ENCODE measurements at regions not wholly inside any gene's neighbourhood (a gene's known extent, or its start where the extent isn't known, plus 50 kb on each side); places are given as distances from the start of the nearest gene placed in this dataset.

- TF ChIP-seq GATA1 (IDR thresholded peaks at IDR 0.05; ENCODE audit: low read depth, low read length) (no peak), POLR2A (IDR thresholded peaks at IDR 0.05; ENCODE audit: low read length) (no peak)
- DNase-seq, result no peak
Observed at GRCh38 chr3:159080821-159081220, 279.0 kb downstream of the MFSD1 start.

- TF ChIP-seq GATA1 (IDR thresholded peaks at IDR 0.05; ENCODE audit: low read depth, low read length) (no peak), POLR2A (IDR thresholded peaks at IDR 0.05; ENCODE audit: low read length) (no peak)
- no peak for DNase-seq
Observed at GRCh38 chr3:159082519-159082918, 280.7 kb downstream of the MFSD1 start.

DNA sequence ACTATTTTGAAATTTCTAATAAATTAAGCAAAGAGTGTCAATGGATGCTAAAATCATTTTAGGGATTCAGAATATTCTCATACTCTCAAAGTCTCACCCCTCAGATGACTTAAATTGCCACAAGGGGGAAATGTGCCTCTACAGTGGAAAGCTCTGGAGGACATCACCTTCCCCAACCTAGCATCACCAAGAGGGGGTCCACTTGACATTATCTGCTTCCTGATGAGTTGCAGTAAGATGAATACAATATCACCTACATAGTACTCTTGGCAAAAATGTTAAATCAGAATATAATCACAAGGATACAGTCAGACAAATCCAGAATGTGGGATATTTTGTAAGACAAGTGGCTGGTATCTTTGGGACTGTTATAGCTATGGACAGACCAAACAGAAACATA lies 290.1 kb downstream of the MFSD1 start:
- no peak for DNase-seq
- TF ChIP-seq GATA1 (IDR thresholded peaks at IDR 0.05; ENCODE audit: low read depth, low read length), result no peak
- no peak for TF ChIP-seq POLR2A (IDR thresholded peaks at IDR 0.05; ENCODE audit: low read length)

GRCh38 chr3:159102001-159102400 lies 300.1 kb downstream of the MFSD1 start:
- TF ChIP-seq GATA1 (IDR thresholded peaks at IDR 0.05; ENCODE audit: low read depth, low read length) (no peak), POLR2A (IDR thresholded peaks at IDR 0.05; ENCODE audit: low read length) (no peak)
- DNase-seq, result no peak

GRCh38 chr3:159112724-159113123 lies 310.9 kb downstream of the MFSD1 start:
- TF ChIP-seq POLR2A (IDR thresholded peaks at IDR 0.05; ENCODE audit: low read length), result no peak
- no peak for DNase-seq

DNA sequence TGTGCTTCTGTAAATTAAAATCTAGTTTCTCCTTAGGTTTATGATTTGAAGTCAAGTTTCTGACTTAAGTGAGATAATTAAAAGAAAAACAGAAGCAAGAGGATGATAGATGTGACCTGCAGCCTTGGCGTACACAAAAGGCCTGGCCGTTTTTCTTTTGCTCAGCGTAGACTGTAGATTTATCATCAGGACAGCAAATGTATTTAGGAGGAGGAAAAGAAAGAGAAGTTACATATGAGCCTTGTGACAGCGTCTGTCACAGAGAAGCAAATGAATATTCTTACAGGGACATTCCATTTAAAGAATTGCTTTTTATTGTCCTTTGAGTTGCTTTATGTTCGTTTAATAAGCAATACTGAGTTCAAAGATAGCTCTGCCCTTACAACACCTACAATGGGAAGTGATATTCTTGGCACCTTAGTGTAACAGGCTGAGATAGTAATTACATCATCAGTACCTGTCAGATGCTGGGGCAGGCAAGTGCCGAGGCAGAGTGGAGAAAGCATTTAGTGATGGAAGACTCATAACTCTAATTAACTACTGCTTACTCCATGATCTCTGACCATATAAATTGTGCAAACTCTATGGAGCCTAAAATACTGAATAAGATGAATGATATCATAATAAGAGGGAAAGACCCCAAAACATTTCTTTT lies 311.5 kb downstream of the MFSD1 start:
- TF ChIP-seq GATA1 (IDR thresholded peaks at IDR 0.05; ENCODE audit: low read depth, low read length) (no peak), POLR2A (IDR thresholded peaks at IDR 0.05; ENCODE audit: low read length) (no peak)
- DNase-seq, result no peak

- TF ChIP-seq GATA1 (IDR thresholded peaks at IDR 0.05; ENCODE audit: low read depth, low read length), result no peak
- no peak for TF ChIP-seq POLR2A (IDR thresholded peaks at IDR 0.05; ENCODE audit: low read length)
- DNase-seq, result no peak
Observed at GRCh38 chr3:159114582-159114981, 312.7 kb downstream of the MFSD1 start.

DNA sequence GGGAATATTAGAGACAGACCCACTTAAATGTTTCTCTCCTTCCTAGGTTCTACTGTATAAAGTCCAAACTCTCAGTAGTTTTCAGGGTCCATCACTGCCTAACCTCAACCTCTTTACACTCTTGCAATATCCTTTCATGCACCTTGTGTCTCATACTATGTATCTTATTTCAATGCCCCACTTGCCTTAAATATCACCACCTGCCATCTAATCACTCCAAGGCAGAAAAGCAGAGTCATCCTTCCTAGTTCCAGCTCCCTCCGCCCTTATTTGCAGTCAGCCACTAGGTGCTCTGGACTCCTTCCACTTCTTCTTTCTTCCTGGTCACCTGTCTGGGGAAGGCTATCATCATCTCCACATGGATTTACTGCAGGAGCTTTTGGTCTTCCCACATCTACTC lies 322.0 kb downstream of the MFSD1 start:
- TF ChIP-seq POLR2A (IDR thresholded peaks at IDR 0.05; ENCODE audit: low read length), result no peak
- no peak for TF ChIP-seq GATA1 (IDR thresholded peaks at IDR 0.05; ENCODE audit: low read depth, low read length)
- peak in 1 of 2 experiments; percentile 3 for DNase-seq

GRCh38 chr3:159126261-159127020 lies 324.6 kb downstream of the MFSD1 start:
- no peak for DNase-seq
- TF ChIP-seq GATA1 (IDR thresholded peaks at IDR 0.05; ENCODE audit: low read depth, low read length) (no peak), POLR2A (IDR thresholded peaks at IDR 0.05; ENCODE audit: low read length) (no peak)

- no peak for DNase-seq
- no peak for TF ChIP-seq GATA1 (IDR thresholded peaks at IDR 0.05; ENCODE audit: low read depth, low read length)
- no peak for TF ChIP-seq POLR2A (IDR thresholded peaks at IDR 0.05; ENCODE audit: low read length)
Observed at GRCh38 chr3:159127021-159127392, 325.2 kb downstream of the MFSD1 start.

DNA sequence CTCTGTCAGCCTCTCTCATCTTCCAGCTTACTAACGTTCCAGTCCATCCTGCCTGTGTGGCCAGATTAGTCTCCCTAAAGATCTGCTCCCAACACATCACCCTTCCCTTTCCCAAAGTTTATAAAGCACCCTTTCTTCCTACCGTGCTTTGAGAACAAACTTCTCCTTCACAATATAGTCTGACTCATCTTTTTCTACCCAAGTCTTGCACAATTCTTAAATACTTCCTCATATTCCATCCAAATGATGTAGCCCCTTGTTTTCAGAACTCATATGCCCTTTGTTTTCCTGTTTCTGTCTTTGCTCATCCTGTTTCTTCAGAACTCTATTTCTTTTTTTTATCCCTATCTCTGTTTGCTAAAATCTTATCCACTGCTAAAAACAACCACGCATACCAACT lies 326.8 kb downstream of the MFSD1 start:
- TF ChIP-seq GATA1 (IDR thresholded peaks at IDR 0.05; ENCODE audit: low read depth, low read length) (no peak), POLR2A (IDR thresholded peaks at IDR 0.05; ENCODE audit: low read length) (no peak)
- no peak for DNase-seq

DNA sequence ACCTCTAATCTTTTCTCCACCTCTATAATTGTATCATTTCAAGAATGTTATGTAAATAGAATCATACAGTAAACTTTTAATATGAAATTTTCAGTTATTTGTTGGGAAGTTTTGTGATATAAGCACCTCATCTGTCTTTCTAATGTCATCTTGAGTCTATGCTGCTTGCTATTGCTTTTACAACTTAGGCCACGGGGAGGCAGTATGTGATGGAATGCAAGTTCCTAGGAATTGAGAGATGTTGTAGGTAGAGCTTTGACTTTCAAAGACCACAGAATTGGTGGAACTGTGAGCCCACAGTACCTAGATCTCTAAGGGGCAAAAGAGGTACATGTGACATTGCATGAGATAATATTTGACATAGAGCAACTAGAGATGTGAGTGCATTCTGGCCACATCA lies 328.3 kb downstream of the MFSD1 start:
- TF ChIP-seq GATA1 (IDR thresholded peaks at IDR 0.05; ENCODE audit: low read depth, low read length), result no peak
- TF ChIP-seq POLR2A (IDR thresholded peaks at IDR 0.05; ENCODE audit: low read length), result no peak
- DNase-seq, result peak; percentile 2 to 22

- TF ChIP-seq POLR2A (IDR thresholded peaks at IDR 0.05; ENCODE audit: low read length) (no peak), GATA1 (IDR thresholded peaks at IDR 0.05; ENCODE audit: low read depth, low read length) (no peak)
- no peak for DNase-seq
Observed at GRCh38 chr3:159131376-159131775, 329.5 kb downstream of the MFSD1 start.

DNA sequence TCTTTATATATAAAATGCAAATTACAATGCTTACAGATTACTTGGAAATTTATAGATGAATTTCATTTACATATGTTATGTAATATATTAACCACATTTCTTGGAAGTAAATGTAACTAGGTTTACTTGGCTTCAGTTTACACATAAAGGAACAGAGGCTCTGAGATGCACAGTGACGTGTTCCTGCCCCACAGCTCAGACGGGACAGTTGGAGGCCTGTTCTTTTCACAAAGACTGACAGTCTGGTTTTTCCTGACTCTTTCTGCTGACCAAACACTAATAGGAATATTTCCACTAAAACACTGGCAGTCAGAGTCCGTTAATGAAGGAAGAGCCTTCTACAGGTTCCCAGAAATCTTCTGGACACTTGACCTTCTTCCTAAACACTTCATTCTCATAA lies 336.1 kb downstream of the MFSD1 start:
- TF ChIP-seq POLR2A (IDR thresholded peaks at IDR 0.05; ENCODE audit: low read length) (no peak), GATA1 (IDR thresholded peaks at IDR 0.05; ENCODE audit: low read depth, low read length) (no peak)

DNA sequence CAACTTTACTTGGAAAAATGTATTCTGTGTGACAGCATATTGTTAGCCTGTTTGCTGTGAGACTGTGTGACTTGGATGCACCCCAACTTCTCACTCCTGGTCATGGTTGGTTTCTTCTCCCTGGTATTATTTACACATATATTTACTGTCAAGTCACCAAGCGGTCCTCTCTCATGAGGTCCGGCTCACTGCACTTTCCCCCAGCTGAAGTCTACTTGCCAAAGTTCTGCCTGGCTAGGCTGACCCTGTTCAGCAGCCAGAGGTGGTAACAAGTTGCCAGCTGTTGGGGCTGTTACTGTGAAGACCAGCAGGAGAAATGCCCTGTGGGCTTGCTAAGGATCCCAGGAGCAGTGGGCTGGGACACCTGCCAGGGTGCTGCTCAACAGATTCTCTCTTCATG lies 337.5 kb downstream of the MFSD1 start:
- no peak for DNase-seq
- TF ChIP-seq GATA1 (IDR thresholded peaks at IDR 0.05; ENCODE audit: low read depth, low read length), result no peak
- no peak for TF ChIP-seq POLR2A (IDR thresholded peaks at IDR 0.05; ENCODE audit: low read length)

More for the DNA sequence above, 336.1 kb downstream of the MFSD1 start:
- DNase-seq, result no peak

All from erythroblast (primary cell).